GM06990 (cell line): ENCODE measurements at regions not wholly inside any gene's neighbourhood (a gene's known extent, or its start where the extent isn't known, plus 50 kb on each side); places are given as distances from the start of the nearest gene placed in this dataset.

Experiments
- DNase-seq: peaks from one replicate; pipeline ENCODE4 v3.0.0-alpha.2; 2011; ENCODE audit not compliant: insufficient read length; ENCODE audit errors: extremely low read depth
- H3K27me3 ChIP-seq: replicated peaks from 2 replicates; pipeline ENCODE4 v1.6.0; 2011; ENCODE audit warnings: low read length; ENCODE audit not compliant: control insufficient read depth, insufficient read depth
- H3K36me3 ChIP-seq: 2 replicates; pipeline ENCODE4 v1.5.1; 2011; ENCODE audit warnings: low read length; ENCODE audit not compliant: control insufficient read depth, insufficient read depth
- H3K4me3 ChIP-seq: replicated peaks from 2 replicates; pipeline ENCODE4 v1.5.1; 2011; ENCODE audit warnings: low read depth, mild to moderate bottlenecking, control low read depth, low read length
- CTCF ChIP-seq: IDR thresholded peaks from 2 replicates; pipeline ENCODE4 v1.5.1; 2011; ENCODE audit warnings: low read length, control low read depth, mild to moderate bottlenecking, inconsistent platforms; ENCODE audit not compliant: insufficient read depth, poor library complexity, severe bottlenecking

DNA sequence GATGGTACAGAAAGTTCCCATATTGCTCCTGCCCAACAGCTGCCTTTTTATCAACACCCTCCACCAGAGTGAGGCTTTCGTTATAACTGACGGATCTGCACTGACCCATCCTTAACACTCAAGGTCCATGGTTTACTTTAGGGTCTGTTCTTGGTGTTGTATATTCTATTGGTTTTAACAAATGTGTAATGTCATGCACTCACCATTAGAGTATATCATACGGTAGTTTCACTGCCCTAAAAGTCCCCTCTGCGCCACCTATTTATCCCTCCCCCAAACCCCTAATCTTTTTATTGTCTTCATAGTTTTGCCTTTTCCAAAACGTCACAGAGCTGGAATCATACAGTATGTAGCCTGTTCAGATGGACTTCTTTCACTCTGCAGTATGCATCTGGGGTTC lies 102.8 kb upstream of the TNS3 start:
- no peak for DNase-seq
- TF ChIP-seq CTCF, result no peak
- Histone ChIP-seq H3K27me3 (no peaks in the 10 kb centered on the region), H3K4me3 (no peak overlapping the region), H3K36me3 (no peaks in the 10 kb centered on the region)

GRCh38 chr7:47683485-47683898 lies 101.6 kb upstream of the TNS3 start:
- Histone ChIP-seq H3K4me3 (no peak overlapping the region), H3K36me3 (no peaks in the 10 kb centered on the region), H3K27me3 (no peaks in the 10 kb centered on the region)
- no peak for DNase-seq
- TF ChIP-seq CTCF, result no peak

DNA sequence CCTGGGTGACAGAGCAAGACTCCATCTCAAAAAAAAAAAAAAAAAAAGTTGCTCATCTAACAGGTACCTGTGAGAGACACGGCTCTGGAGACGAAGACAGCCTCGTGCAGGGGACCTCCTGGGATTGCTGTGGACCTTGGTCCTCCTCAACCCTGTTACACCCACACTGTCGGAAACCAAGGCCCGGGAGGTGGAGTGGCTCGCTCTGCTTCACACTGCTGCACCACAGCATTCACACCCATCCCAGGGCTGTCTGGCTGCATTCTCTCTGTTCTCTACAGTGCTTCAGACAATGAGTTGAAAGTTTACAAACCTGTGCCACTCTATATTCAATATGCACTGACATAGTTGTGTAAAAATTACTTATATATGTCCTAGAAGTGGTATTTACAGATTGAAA lies 101.0 kb upstream of the TNS3 start:
- H3K4me3 ChIP-seq, result no peak overlapping the region
- DNase-seq, result no peak
- TF ChIP-seq CTCF, result no peak
- no peaks in the 10 kb centered on the region for H3K27me3 ChIP-seq
- no peaks in the 10 kb centered on the region for H3K36me3 ChIP-seq

GRCh38 chr7:47681249-47681810 lies 99.4 kb upstream of the TNS3 start:
- Histone ChIP-seq H3K36me3 (no peaks in the 10 kb centered on the region), H3K4me3 (no peak overlapping the region), H3K27me3 (no peaks in the 10 kb centered on the region)
- TF ChIP-seq CTCF, result no peak
- no peak for DNase-seq

DNA sequence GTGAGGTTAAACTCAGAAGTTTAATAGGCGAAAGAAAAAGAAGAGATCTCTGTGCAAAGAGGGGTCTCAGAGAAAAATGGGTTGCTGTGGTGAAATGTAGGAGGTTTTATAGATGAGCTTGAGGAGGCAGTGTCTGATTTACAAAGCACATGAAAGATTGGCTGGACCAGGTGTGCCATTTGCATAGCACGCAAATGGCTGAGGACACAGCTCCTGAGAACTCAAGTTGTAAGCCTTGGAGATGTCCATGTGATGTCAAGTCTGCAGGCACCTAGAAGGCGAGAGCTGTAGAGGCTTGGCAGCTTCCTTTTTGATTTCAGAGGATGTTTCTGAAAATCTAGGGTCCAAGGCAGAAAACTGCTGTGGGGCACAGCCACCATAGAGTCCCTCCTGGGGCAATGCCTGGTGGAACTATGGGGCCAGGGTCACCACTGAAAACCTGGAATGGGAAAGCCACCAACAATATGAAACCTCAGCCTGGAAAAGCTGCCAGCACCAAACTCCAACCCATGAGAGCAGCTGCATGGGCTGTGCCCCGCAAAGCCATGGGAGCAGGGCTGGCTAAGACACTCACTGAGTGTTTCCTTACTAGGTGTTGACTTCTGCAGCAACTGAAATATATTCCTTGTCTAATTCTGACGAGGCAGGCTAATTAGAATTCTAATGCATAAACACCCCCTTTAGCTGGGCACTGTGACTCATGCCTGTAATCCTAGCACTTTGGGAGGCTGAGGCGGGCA lies 96.9 kb upstream of the TNS3 start:
- no peak for TF ChIP-seq CTCF
- no peak overlapping the region for H3K4me3 ChIP-seq
- no peak for DNase-seq

More for the DNA sequence above, 96.9 kb upstream of the TNS3 start:
- H3K27me3 ChIP-seq, result no peaks in the 10 kb centered on the region
- H3K36me3 ChIP-seq, result no peaks in the 10 kb centered on the region
